ENCODE measurements at regions not wholly inside any gene's neighbourhood (a gene's known extent, or its start where the extent isn't known, plus 50 kb on each side); places are given as distances from the start of the nearest gene placed in this dataset.

DNA sequence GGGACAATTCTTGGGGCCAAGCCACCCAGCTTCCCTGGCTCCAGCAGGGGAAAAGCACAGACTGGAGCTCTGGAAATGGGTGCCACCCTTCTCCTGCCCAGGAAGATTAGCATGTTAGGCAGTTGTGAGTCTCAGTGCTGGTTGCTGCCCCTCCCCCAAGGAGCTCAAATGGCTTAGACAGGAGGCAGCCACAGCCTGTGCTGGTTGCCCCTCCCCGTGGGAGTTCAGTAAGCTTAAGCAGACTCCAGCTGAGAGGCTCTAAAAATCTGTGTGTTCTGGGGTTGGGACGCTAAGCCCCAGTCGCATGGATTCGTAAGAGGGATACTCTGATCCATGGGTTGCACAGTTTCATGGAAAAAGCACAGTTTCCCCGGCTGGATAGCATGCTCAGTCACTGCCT, 92.7 kb upstream of the NDST3 start:
- ChIA-PET CTCF (no interaction called here), POLR2A (ENCODE audit: unreplicated experiment) (no interaction called here)
- Histone ChIP-seq H3K9me3 (ENCODE audit: low read length) (no peaks in the 10 kb centered on the region), H4K20me1 (ENCODE audit: low read length) (no peaks in the 10 kb centered on the region), H3K9ac (ENCODE audit: low read length) (no peak overlapping the region), H3K4me1 (ENCODE audit: insufficient read depth, low read length) (no peaks in the 10 kb centered on the region), H2AFZ (ENCODE audit: low read length) (no peak overlapping the region), H3K36me3 (ENCODE audit: low read depth, low read length) (no peaks in the 10 kb centered on the region), H3K27ac (ENCODE audit: low read length) (no peak overlapping the region), H3K4me2 (ENCODE audit: low read length) (no peak overlapping the region), H3K79me2 (ENCODE audit: low read length) (no peaks in the 10 kb centered on the region), H3K4me3 (ENCODE audit: low read length) (no peak overlapping the region), H3K27me3 (ENCODE audit: low read length) (no peaks in the 10 kb centered on the region), H3F3A (ENCODE audit: low read length, unreplicated experiment) (no peaks in the 10 kb centered on the region), H3K9me2 (replicated peaks; ENCODE audit: low read length) (no peaks in the 10 kb centered on the region)
- intact Hi-C loops (cut with micrococcal nuclease), result no loop called here
- no TSS peak for BruUV-seq (replicated peaks)
- ATAC-seq (no peak), DNase-seq (no peak)
- no peak for TF ChIP-seq EZH2 (IDR thresholded peaks at IDR 0.05; ENCODE audit: low read length, unreplicated experiment)
- no peak for TF ChIP-seq EZH2phosphoT487 (IDR thresholded peaks at IDR 0.05; ENCODE audit: borderline replicate concordance, low read length)
- TF ChIP-seq, protein P1, sequence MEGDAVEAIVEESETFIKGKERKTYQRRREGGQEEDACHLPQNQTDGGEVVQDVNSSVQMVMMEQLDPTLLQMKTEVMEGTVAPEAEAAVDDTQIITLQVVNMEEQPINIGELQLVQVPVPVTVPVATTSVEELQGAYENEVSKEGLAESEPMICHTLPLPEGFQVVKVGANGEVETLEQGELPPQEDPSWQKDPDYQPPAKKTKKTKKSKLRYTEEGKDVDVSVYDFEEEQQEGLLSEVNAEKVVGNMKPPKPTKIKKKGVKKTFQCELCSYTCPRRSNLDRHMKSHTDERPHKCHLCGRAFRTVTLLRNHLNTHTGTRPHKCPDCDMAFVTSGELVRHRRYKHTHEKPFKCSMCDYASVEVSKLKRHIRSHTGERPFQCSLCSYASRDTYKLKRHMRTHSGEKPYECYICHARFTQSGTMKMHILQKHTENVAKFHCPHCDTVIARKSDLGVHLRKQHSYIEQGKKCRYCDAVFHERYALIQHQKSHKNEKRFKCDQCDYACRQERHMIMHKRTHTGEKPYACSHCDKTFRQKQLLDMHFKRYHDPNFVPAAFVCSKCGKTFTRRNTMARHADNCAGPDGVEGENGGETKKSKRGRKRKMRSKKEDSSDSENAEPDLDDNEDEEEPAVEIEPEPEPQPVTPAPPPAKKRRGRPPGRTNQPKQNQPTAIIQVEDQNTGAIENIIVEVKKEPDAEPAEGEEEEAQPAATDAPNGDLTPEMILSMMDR (conservative IDR thresholded peaks at IDR 0.05; ENCODE audit: low read depth, low read length), result no peak

DNA sequence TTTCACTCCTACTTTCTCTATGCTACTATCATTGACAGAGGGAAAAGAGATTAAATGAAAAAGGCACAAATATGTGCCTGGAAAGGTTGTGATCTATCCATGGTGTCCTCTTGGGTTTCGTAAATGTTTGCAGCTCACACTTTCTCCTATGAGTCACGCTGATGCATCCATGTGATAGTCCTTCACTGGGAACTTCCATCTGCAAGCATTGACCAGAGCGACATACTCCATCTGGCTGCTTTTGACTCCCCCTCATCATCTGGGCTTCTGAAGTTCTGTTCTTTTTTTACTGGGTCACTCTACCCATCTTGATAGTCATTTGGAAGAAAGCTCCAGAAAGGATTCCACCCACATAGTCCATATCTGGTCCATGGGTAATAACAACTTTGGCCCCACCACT, 84.7 kb upstream of the NDST3 start:
- no peaks in the 10 kb centered on the region for H3K9me3 ChIP-seq (ENCODE audit: low read length)
- ATAC-seq, result no peak
- no peak for DNase-seq
- POLR2A ChIA-PET (ENCODE audit: unreplicated experiment), result no interaction called here
- H3K4me3 ChIP-seq (ENCODE audit: low read length), result no peak overlapping the region
- no peak overlapping the region for H3K27ac ChIP-seq (ENCODE audit: low read length)
- H3K36me3 ChIP-seq (ENCODE audit: low read depth, low read length), result no peaks in the 10 kb centered on the region
- BruUV-seq (replicated peaks), result no TSS peak
- no peak overlapping the region for H3K4me2 ChIP-seq (ENCODE audit: low read length)
- intact Hi-C loops (cut with micrococcal nuclease), result no loop called here
- no peak for TF ChIP-seq EZH2 (IDR thresholded peaks at IDR 0.05; ENCODE audit: low read length, unreplicated experiment)
- H2AFZ ChIP-seq (ENCODE audit: low read length), result no peak overlapping the region
- H3K27me3 ChIP-seq (ENCODE audit: low read length), result no peaks in the 10 kb centered on the region
- CTCF ChIA-PET, result no interaction called here
- H3K9ac ChIP-seq (ENCODE audit: low read length), result no peak overlapping the region
- H4K20me1 ChIP-seq (ENCODE audit: low read length), result no peaks in the 10 kb centered on the region
- H3K79me2 ChIP-seq (ENCODE audit: low read length), result no peaks in the 10 kb centered on the region
- H3F3A ChIP-seq (ENCODE audit: low read length, unreplicated experiment), result no peaks in the 10 kb centered on the region
- no peaks in the 10 kb centered on the region for H3K9me2 ChIP-seq (replicated peaks; ENCODE audit: low read length)
- H3K4me1 ChIP-seq (ENCODE audit: insufficient read depth, low read length), result no peaks in the 10 kb centered on the region

DNA sequence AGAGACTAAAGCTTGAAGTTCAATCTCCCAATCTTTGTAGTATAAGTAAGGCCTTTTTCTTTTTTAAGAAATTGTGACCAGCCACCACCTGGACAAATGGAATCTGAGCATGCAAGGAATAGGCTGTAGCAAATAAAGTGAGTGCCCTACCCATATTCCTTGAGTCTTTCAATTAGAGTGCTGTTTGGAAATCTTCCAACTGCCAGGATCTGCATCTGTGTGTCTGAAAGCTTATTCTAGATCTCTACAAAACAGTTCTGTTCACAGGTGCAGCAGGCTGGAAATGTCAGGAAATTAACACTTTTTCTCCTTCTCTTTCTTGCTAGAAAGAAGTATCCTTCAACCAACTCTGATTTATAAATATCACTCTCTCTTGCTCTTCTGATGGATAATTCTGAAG, 76.7 kb upstream of the NDST3 start:
- BruUV-seq (replicated peaks), result no TSS peak
- CTCF ChIA-PET, result no interaction called here
- H3K27ac ChIP-seq (ENCODE audit: low read length), result no peak overlapping the region

More for the DNA sequence above, 76.7 kb upstream of the NDST3 start:
- no peaks in the 10 kb centered on the region for H3K79me2 ChIP-seq (ENCODE audit: low read length)
- no peaks in the 10 kb centered on the region for H3K27me3 ChIP-seq (ENCODE audit: low read length)
- no peak overlapping the region for H3K4me2 ChIP-seq (ENCODE audit: low read length)
- no peaks in the 10 kb centered on the region for H4K20me1 ChIP-seq (ENCODE audit: low read length)
- ATAC-seq, result no peak
- H2AFZ ChIP-seq (ENCODE audit: low read length), result no peak overlapping the region
- H3K4me1 ChIP-seq (ENCODE audit: insufficient read depth, low read length), result no peaks in the 10 kb centered on the region
- no peaks in the 10 kb centered on the region for H3F3A ChIP-seq (ENCODE audit: low read length, unreplicated experiment)
- DNase-seq, result no peak
- TF ChIP-seq EZH2 (IDR thresholded peaks at IDR 0.05; ENCODE audit: low read length, unreplicated experiment) (no peak), EZH2phosphoT487 (IDR thresholded peaks at IDR 0.05; ENCODE audit: borderline replicate concordance, low read length) (no peak)
- TF ChIP-seq, protein P1 (conservative IDR thresholded peaks at IDR 0.05; ENCODE audit: low read depth, low read length), result no peak
- no peaks in the 10 kb centered on the region for H3K36me3 ChIP-seq (ENCODE audit: low read depth, low read length)
- intact Hi-C loops (cut with micrococcal nuclease), result no loop called here
- no peaks in the 10 kb centered on the region for H3K9me2 ChIP-seq (replicated peaks; ENCODE audit: low read length)
- no peak overlapping the region for H3K9ac ChIP-seq (ENCODE audit: low read length)
- no peaks in the 10 kb centered on the region for H3K9me3 ChIP-seq (ENCODE audit: low read length)
- H3K4me3 ChIP-seq (ENCODE audit: low read length), result no peak overlapping the region
- POLR2A ChIA-PET (ENCODE audit: unreplicated experiment), result no interaction called here

Measured in PC-3 (cell line).